Neural progenitor cell (in vitro differentiated cells): ENCODE measurements at regions not wholly inside any gene's neighbourhood (a gene's known extent, or its start where the extent isn't known, plus 50 kb on each side); places are given as distances from the start of the nearest gene placed in this dataset.

Experiments
- DNase-seq: peaks from one replicate; pipeline ENCODE4 v3.0.0-alpha.2; 2016; ENCODE audit warnings: low spot score
- H2AFZ ChIP-seq: fragments of 200-600 bp; sonication (generic); replicated peaks from 2 replicates; pipeline ENCODE4 v1.6.1; 2016; ENCODE audit warnings: antibody characterized with exemption
- H3F3A ChIP-seq: fragments of 200-600 bp; sonication (generic); 2 replicates; pipeline ENCODE4 v1.6.1; 2016; ENCODE audit warnings: antibody characterized with exemption, low read depth
- H3K27ac ChIP-seq: fragments of 200-600 bp; sonication (generic); 2 replicates; pipeline ENCODE4 v1.5.1; 2016; ENCODE audit warnings: mild to moderate bottlenecking
- H3K27me3 ChIP-seq: fragments of 200-600 bp; sonication (generic); 2 replicates; pipeline ENCODE4 v1.6.1; 2016; ENCODE audit warnings: mild to moderate bottlenecking, moderate library complexity
- H3K36me3 ChIP-seq: fragments of 200-600 bp; sonication (generic); 2 replicates; pipeline ENCODE4 v1.5.1; 2016
- H3K4me1 ChIP-seq: fragments of 200-600 bp; sonication (generic); 2 replicates; pipeline ENCODE4 v1.6.1; 2016; ENCODE audit warnings: mixed run types
- H3K4me2 ChIP-seq: fragments of 200-600 bp; sonication (generic); 2 replicates; pipeline ENCODE4 v1.6.1; 2016
- H3K4me3 ChIP-seq: fragments of 200-600 bp; sonication (generic); 2 replicates; pipeline ENCODE4 v1.5.1; 2016
- H3K79me2 ChIP-seq: fragments of 200-600 bp; sonication (generic); 2 replicates; pipeline ENCODE4 v1.6.1; 2016; ENCODE audit warnings: low read depth
- H3K9ac ChIP-seq: fragments of 200-600 bp; sonication (generic); 2 replicates; pipeline ENCODE4 v1.6.1; 2016
- H3K9me3 ChIP-seq: fragments of 200-600 bp; sonication (generic); 2 replicates; pipeline ENCODE4 v1.5.1; 2016; ENCODE audit warnings: low read depth
- H4K20me1 ChIP-seq: fragments of 200-600 bp; sonication (generic); 2 replicates; pipeline ENCODE4 v1.6.1; 2016; ENCODE audit warnings: low read depth
- H3K27ac Mint-ChIP-seq: 3 replicates; pipeline ENCODE4 v1.8.0; 2021; ENCODE audit warnings: mixed read lengths
- H3K27me3 Mint-ChIP-seq: 2 replicates; pipeline ENCODE4 v1.8.0; 2022; ENCODE audit warnings: low read depth, mild to moderate bottlenecking, inconsistent platforms, moderate library complexity, mixed read lengths; ENCODE audit not compliant: insufficient read depth
- H3K36me3 Mint-ChIP-seq: 3 replicates; pipeline ENCODE4 v1.8.0; 2021; ENCODE audit warnings: mixed read lengths
- H3K4me1 Mint-ChIP-seq: 3 replicates; pipeline ENCODE4 v1.8.0; 2021; ENCODE audit warnings: mixed read lengths
- H3K4me3 Mint-ChIP-seq: 3 replicates; pipeline ENCODE4 v1.8.0; 2021; ENCODE audit warnings: mild to moderate bottlenecking, moderate library complexity, mixed read lengths
- H3K9me3 Mint-ChIP-seq: 3 replicates; pipeline ENCODE4 v1.8.0; 2020; ENCODE audit warnings: mixed read lengths
- EZH2 ChIP-seq: fragments of 200-600 bp; sonication (generic); IDR thresholded peaks from 2 replicates; pipeline ENCODE4 v1.6.1; 2017; ENCODE audit warnings: antibody characterized with exemption, mild to moderate bottlenecking, moderate library complexity
- EZH2phosphoT487 ChIP-seq: fragments of 200-600 bp; sonication (generic); IDR thresholded peaks from 2 replicates; pipeline ENCODE4 v1.6.1; 2017; ENCODE audit warnings: antibody characterized with exemption
- TF ChIP-seq, protein P1 (sequence below): fragments of 200-600 bp; sonication (generic); IDR thresholded peaks from 2 replicates; pipeline ENCODE4 v1.5.1; 2017; ENCODE audit warnings: antibody characterized with exemption, mild to moderate bottlenecking

DNA sequence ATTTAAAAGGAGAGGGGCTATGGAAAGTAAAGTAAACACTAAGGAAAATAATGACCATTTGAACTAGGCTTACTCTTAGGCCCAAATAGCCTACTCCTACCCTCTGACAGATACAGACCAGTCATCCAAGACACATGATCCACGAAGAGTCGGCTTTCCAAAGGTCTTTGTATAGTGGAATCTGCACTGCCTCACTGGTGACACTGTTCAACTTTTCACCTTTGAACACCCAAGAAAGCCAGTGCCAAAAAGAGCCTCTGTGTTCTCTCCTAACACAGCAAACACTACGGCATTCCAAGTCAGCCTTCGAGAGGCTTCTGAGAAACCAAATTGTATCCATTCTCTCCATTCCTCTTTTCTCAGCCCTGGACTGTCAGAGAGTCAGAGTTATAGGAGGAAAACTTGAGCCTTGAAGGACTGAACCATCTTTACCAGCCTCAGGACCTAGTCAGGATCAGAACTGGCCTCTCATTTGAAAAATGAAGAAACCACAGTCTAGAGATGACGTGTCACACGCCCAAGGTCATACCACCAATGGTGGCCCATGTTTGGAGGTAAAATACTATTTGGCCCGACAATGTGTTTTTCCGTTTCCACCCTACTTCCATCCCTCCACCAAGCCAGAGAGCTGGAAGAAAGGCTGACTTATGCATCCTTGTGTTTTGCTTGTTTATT is 267.4 kb upstream of the ACVR2A start:
- Histone ChIP-seq H2AFZ (peak overlapping the region; percentile 6), H3K27me3 (no peaks in the 10 kb centered on the region), H3K9me3 (no peaks in the 10 kb centered on the region), H3F3A (no peaks in the 10 kb centered on the region), H3K27ac (no peak overlapping the region), H3K4me2 (no peak overlapping the region), H3K9ac (no peak overlapping the region), H3K36me3 (no peaks in the 10 kb centered on the region), H3K79me2 (no peaks in the 10 kb centered on the region), H4K20me1 (no peaks in the 10 kb centered on the region), H3K4me1 (no peaks in the 10 kb centered on the region), H3K4me3 (no peak overlapping the region)
- no peak for TF ChIP-seq EZH2phosphoT487
- TF ChIP-seq EZH2, result no peak
- TF ChIP-seq, protein P1, sequence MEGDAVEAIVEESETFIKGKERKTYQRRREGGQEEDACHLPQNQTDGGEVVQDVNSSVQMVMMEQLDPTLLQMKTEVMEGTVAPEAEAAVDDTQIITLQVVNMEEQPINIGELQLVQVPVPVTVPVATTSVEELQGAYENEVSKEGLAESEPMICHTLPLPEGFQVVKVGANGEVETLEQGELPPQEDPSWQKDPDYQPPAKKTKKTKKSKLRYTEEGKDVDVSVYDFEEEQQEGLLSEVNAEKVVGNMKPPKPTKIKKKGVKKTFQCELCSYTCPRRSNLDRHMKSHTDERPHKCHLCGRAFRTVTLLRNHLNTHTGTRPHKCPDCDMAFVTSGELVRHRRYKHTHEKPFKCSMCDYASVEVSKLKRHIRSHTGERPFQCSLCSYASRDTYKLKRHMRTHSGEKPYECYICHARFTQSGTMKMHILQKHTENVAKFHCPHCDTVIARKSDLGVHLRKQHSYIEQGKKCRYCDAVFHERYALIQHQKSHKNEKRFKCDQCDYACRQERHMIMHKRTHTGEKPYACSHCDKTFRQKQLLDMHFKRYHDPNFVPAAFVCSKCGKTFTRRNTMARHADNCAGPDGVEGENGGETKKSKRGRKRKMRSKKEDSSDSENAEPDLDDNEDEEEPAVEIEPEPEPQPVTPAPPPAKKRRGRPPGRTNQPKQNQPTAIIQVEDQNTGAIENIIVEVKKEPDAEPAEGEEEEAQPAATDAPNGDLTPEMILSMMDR, result no peak
- no peaks in the 10 kb centered on the region for H3K36me3 Mint-ChIP-seq
- no peak overlapping the region for H3K27ac Mint-ChIP-seq
- no peaks in the 10 kb centered on the region for H3K27me3 Mint-ChIP-seq
- H3K4me3 Mint-ChIP-seq, result no peak overlapping the region
- peaks cover 7% of the 10 kb centered on the region for H3K9me3 Mint-ChIP-seq
- no peaks in the 10 kb centered on the region for H3K4me1 Mint-ChIP-seq
- no peak for DNase-seq

DNA sequence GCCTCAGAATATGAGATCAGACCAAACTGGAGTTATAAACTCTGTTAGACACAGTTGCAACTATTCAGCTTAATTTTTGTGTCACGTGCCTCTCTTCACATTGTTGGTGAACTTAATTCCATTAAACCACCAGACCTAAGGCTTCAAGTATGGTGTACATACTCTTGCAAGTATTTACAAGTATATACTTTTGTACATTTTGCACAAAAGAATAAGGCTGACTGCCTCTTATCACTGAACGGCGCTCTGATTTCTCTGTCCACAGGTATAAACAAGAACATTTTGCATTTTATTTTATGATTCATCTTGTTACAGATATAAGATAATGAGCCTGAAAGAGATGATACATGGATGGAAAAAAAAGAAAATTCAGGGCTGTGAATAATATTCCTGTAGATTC is 269.7 kb upstream of the ACVR2A start:
- no peaks in the 10 kb centered on the region for H3K36me3 Mint-ChIP-seq
- H3K4me3 Mint-ChIP-seq, result no peak overlapping the region
- peaks cover 4% of the 10 kb centered on the region for H3K9me3 Mint-ChIP-seq

GRCh38 chr2:147572622-147573021 is 272.2 kb upstream of the ACVR2A start:
- Mint-ChIP-seq H3K4me1 (no peaks in the 10 kb centered on the region), H3K4me3 (no peak overlapping the region), H3K27me3 (no peaks in the 10 kb centered on the region), H3K36me3 (no peaks in the 10 kb centered on the region), H3K9me3 (peaks cover 4% of the 10 kb centered on the region), H3K27ac (no peak overlapping the region)
- Histone ChIP-seq H2AFZ (no peak overlapping the region), H3F3A (no peaks in the 10 kb centered on the region), H3K4me2 (no peak overlapping the region), H3K27me3 (no peaks in the 10 kb centered on the region), H3K9ac (no peak overlapping the region), H3K4me1 (no peaks in the 10 kb centered on the region), H3K36me3 (no peaks in the 10 kb centered on the region), H3K4me3 (no peak overlapping the region), H3K27ac (no peak overlapping the region), H3K79me2 (no peaks in the 10 kb centered on the region), H4K20me1 (no peaks in the 10 kb centered on the region), H3K9me3 (no peaks in the 10 kb centered on the region)
- no peak for DNase-seq
- no peak for TF ChIP-seq EZH2
- TF ChIP-seq, protein P1, result no peak
- TF ChIP-seq EZH2phosphoT487, result no peak

More for the DNA sequence above, 269.7 kb upstream of the ACVR2A start:
- Mint-ChIP-seq H3K27ac (no peak overlapping the region), H3K27me3 (no peaks in the 10 kb centered on the region), H3K4me1 (no peaks in the 10 kb centered on the region)
- no peaks in the 10 kb centered on the region for H3K36me3 ChIP-seq
- no peak overlapping the region for H2AFZ ChIP-seq
- TF ChIP-seq EZH2 (no peak), EZH2phosphoT487 (no peak)
- TF ChIP-seq, protein P1, result no peak
- no peak overlapping the region for H3K4me3 ChIP-seq
- no peak overlapping the region for H3K4me2 ChIP-seq
- no peak for DNase-seq
- no peaks in the 10 kb centered on the region for H3K79me2 ChIP-seq
- H3K27ac ChIP-seq, result no peak overlapping the region
- H3K9ac ChIP-seq, result no peak overlapping the region
- no peaks in the 10 kb centered on the region for H3K27me3 ChIP-seq
- no peaks in the 10 kb centered on the region for H4K20me1 ChIP-seq
- no peaks in the 10 kb centered on the region for H3K4me1 ChIP-seq
- H3F3A ChIP-seq, result no peaks in the 10 kb centered on the region
- no peaks in the 10 kb centered on the region for H3K9me3 ChIP-seq
